HG02610 (cell line): ENCODE measurements at regions not wholly inside any gene's neighbourhood (a gene's known extent, or its start where the extent isn't known, plus 50 kb on each side); places are given as distances from the start of the nearest gene placed in this dataset.
"Not testable (repeated sequence)": the region's sequence is repeated elsewhere in the genome, so short reads cannot be mapped to it uniquely, and the experiment has no call there.

ENCODE experiments used
- ATAC-seq: cut with Tn5 transposase; IDR thresholded peaks from one replicate; pipeline ENCODE4 v1.9.1; 2021; ENCODE audit warnings: mild to moderate bottlenecking, moderate library complexity; ENCODE audit not compliant: unreplicated experiment

- no peak for ATAC-seq
Observed at GRCh38 chr10:9228771-9229170, 1174.3 kb downstream of the GATA3 start.

GRCh38 chr10:9229702-9230244 lies 1175.3 kb downstream of the GATA3 start:
- ATAC-seq, result no peak

DNA sequence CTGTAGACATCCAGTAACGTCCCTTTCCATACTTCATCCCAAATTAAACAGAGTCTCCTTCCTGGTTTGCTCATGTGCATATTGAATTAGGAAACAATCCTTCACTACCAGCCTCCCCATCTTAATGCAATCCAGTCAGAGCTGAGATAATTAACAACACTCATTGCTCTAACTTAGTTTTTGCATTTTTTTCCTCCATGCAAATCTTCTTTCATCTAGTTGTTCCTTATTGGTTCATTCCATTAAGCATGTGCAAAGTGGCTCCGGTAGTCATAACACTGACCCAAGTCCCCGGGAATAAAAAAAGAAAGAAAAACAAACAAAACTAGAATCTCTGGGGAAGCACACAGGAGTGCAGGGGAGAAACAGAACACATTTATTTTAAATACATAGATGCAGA lies 1176.1 kb downstream of the GATA3 start:
- ATAC-seq, result no peak

DNA sequence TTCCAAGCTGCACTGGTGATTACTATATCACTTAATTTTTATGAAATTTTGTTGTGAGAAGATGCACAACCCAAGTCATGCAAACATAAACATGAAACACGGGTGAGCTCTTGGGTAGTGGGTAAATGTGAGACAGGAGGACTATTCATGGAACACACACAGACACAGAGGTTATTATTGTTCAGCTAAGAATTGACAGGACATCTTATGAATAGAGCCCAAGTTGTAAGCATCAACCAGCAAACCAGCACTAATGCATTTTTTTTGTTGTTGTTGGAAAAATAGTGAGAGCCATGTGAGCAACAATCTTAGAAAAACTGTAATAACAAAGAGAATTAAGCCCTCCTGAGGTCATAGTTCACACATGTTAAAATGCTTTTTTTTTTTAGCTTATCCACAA lies 1179.7 kb downstream of the GATA3 start:
- ATAC-seq, result no peak

DNA sequence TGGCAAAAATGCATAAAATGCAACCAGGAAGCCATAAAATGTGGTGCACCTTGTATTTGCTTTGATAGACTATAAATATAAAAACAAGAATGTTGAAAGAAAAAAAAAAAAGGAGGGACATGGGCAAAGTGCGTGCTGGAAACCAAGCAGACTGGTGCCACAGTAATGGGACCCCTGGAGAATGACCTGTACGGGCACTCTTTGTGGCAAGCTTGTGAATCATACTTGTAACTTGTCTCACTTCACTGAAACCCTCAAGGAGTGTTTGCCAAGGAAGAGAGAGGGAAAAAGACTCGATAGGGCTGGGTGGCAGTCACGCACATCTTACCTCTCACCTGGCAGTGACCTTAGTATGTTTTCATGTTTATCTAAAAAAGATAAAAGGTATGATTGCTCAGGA lies 1183.6 kb downstream of the GATA3 start:
- ATAC-seq, result no peak

DNA sequence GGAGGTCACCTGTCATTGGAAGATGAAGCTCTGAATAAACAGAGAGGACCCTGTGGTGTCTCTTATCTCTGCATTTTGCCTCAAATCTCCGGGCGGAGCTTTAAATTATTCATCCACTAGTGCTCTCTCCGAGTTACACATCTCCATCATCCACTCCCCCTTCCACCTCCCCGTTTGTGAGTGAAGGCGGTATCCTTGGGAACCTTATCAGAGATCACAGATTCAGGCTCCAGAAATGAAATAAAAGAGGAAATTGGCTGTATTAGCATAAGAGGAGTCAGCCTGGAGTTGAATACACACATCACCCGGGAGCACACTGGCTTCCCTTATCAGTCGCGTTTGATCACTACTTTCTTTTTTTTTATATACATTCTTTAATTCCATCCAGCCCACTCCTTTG lies 1184.8 kb downstream of the GATA3 start:
- ATAC-seq, result no peak

GRCh38 chr10:9243941-9244411 lies 1189.5 kb downstream of the GATA3 start:
- no peak for ATAC-seq

DNA sequence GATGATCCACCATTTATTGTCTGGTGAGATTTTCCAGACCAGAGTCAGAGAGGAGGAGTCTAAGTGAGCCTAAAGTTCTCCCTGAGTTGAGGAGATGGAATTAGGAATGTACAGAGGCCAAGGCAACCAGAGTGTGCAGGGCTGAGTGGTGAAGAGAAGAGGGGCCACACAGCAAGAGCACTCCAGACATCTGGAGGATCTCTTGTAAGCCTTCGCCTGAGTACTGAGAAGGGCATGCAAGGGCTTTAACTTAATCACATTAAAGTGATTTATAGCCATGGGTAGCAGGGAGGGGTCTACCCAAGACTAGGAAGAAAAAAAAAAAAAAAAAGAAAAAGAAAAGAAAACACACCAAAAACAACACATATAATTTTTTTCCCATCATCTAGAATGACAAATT lies 1190.4 kb downstream of the GATA3 start:
- ATAC-seq, result no peak

- ATAC-seq, result no peak
Observed at GRCh38 chr10:9253121-9253520, 1198.6 kb downstream of the GATA3 start.

DNA sequence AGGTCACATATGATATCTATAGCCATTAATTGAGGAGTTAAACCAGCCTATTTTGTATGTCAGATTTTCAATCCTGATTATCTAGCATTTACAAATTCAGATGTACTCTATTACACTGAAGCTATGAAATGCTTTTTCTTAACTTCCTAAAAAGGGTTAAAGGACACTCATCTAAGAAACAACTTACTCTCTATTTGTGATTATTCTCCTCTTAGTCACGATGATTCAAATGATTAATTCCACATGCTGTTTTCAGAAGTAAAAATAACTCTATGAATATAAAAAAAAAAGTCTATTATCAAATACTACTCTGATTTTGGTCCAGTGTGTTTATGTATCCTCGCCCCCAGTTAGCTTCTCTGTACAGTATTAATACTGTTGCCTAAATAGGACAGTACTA lies 1199.9 kb downstream of the GATA3 start:
- ATAC-seq, result no peak

GRCh38 chr10:9260690-9261089 lies 1206.2 kb downstream of the GATA3 start:
- no peak for ATAC-seq

DNA sequence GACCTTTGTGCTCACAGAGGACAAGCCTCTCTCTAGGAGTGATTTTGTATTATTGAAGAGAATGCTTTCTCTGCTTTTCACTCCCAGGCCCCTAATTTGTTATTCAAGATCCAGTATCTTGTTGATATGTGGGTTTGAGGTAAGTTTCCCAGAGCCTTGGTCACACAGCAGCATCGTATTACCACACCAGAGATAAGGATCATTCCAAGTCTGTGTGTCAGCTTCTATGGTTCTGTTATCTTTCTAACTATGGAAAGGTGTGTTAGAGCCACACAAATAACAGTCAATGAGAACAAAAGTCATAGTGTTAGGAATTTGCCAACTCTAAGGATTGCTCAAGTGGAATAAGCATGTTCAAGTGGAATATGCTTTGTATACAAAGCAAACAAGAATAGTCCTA lies 1208.3 kb downstream of the GATA3 start:
- no peak for ATAC-seq

GRCh38 chr10:9268176-9268575 lies 1213.7 kb downstream of the GATA3 start:
- ATAC-seq, result no peak

DNA sequence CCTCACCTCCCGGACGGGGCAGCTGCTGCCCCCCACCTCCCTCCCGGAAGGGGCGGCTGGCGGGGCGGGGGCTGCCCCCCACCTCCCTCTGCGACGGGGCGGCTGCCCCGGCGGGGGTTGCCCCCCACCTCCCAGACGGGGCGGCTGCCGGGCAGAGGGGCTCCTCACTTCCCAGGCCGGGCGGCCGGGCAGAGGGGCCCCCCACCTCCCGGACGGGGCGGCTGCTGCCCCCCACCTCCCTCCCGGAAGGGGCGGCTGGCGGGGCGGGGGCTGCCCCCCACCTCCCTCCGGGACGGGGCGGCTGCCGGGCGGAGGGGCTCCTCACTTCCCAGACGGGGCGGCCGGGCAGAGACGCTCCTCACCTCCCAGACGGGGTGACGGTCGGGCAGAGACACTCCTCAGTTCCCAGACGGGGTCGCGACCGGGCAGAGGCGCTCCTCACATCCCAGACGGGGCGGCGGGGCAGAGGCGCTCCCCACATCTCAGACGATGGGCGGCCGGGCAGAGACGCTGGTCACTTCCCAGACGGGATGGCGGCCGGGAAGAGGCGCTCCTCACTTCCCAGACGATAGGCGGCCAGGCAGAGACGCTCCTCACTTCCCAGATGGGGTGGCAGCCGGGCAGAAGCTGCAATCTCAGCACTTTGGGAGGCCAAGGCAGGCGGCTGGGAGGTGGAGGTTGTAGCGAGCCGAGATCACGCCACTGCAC lies 1218.8 kb downstream of the GATA3 start:
- not testable (repeated sequence) for ATAC-seq

GRCh38 chr10:9274206-9274755 lies 1219.8 kb downstream of the GATA3 start:
- no peak for ATAC-seq

DNA sequence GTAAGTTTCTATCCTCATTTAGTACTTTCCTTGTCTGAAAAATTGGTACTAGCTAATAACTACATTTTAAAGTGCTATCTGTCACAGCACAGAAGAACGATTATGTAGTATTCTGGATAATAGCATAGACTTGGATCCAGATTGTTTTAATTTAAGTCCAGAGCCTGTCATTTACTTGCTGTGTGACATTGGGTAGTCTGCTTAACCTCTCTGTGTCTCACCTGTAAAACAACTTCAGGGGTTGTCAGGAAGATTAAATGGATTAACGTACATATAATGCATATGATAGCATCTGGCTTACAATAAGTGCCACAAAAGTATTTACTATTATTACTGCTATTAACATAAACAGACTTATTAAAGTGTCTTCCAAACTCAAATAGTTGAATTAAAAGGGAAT lies 1221.4 kb downstream of the GATA3 start:
- no peak for ATAC-seq

DNA sequence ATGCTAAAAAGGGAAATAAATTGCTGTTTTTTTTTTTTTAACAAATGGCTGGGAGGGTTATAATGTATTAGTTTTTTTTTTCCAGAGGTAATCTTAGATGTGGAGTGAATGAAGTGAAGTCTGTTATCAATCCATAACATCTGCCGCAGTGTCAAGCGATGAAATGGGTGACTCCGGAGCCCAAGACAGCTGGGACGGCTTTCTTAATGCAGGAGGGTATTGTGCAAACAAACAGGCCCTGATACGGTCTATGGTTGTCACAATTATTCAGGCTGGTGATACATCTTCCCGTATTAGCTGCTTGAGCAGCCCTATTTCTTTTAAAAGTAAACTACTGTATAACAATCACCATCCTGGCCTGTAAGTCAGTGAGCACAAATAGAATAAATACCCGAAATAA lies 1231.2 kb downstream of the GATA3 start:
- no peak for ATAC-seq

DNA sequence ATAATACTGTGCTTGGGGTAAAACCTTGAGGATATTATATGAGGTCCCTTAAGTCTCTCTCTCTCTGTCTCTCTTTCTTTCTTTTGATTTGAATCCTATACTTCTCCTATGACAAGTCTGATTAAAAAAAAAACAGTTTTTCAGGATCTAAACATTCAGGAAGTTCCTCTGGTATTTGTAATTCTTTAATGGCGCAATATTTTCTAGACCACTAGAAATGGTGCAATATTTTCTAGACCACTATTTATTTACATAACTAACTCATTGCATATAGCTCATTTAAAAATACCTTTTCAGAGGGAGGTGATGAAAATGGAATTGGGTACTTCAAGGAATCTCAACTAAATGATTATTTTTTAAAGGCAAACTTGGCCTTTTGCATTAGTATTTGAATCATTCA lies 1235.3 kb downstream of the GATA3 start:
- ATAC-seq, result no peak

GRCh38 chr10:9291081-9291480 lies 1236.6 kb downstream of the GATA3 start:
- ATAC-seq, result no peak

DNA sequence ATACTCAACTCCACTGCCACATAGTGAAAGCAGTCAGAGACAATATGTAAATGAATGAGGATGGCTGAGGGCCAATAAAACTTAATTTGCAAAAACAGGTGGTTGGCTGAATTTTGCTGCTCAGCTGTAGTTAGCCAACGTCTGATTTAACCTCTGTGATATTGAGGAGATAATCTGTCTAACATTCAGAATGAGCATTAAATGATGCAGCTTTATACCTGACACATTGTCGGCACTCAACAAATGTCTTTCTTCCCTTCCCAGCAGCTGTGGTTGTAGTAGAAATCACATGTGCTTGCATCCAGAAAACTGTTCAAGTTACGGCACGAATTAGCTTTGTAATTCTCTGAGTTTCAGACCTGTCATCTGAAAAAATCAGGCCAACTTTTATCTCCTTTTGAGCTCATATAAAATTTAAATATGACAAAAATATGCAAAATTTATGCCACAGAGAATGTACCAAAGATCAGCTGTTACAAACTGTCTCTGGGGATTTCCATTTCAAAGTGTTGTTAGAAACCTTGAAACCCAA lies 1239.7 kb downstream of the GATA3 start:
- peak; percentile 35 for ATAC-seq

DNA sequence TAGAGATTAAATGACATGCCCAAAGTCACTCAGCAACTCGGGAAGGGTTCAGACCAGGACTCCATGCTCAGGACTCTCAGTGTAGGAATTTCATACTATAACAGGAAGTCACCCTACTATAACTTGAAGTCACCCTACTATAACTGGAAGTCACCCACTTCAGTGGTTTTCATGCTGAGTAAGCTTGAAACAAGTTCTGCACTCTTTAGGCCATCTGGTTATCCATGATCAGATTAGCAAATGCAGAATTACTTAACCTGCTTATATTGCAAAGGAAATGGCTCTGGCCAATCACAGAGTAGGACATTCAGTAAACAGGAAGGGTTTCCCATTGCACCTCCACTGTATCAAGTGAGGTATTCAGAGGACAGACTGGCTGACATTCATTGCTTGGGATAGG lies 1240.4 kb downstream of the GATA3 start:
- ATAC-seq, result peak; percentile 92

DNA sequence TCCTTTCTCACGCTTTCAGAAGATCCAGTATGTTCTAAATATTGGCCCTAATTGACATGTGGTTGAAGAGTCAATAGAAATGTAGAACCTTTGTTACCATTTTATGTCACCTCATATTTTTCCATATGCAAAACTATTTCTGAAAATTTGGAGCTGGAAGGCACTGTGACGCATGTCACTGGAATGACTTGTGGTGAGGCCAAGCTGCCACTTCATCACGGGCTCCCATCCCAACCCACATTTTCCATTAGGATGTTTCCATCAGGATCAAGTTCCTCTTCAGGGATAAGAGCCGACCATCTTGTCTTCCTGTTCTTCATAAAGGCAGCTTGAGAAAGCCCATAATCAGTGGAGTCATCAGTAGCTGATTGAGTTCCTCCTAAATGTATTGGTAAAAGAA lies 1241.7 kb downstream of the GATA3 start:
- no peak for ATAC-seq
